Raji (cell line): ENCODE measurements at regions not wholly inside any gene's neighbourhood (a gene's known extent, or its start where the extent isn't known, plus 50 kb on each side); places are given as distances from the start of the nearest gene placed in this dataset.

ENCODE experiments used
- POLR2A ChIP-seq: IDR thresholded peaks from 2 replicates; pipeline ENCODE4 v1.6.1; 2011; ENCODE audit warnings: low read depth, low read length, control low read depth; ENCODE audit not compliant: insufficient read depth

DNA sequence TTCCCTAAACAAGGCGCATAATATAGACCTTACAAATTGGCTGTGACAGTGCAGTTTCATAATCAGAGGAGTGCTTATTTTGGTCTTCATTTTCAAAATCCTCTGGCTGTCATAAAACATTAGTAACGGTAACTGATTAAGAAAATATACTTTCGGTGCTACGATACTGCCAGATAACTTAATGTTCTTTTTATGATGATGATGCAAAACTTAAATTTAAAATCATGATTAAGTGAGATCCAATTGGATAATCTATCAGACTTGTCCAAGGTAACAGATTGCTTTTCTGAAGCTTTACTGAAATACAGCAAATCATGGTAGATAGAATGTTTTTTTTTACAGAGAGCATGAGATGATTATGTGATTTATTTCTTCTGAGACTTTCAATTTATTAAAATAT, 364.2 kb upstream of the CNTN3 start:
- TF ChIP-seq POLR2A, result no peak

DNA sequence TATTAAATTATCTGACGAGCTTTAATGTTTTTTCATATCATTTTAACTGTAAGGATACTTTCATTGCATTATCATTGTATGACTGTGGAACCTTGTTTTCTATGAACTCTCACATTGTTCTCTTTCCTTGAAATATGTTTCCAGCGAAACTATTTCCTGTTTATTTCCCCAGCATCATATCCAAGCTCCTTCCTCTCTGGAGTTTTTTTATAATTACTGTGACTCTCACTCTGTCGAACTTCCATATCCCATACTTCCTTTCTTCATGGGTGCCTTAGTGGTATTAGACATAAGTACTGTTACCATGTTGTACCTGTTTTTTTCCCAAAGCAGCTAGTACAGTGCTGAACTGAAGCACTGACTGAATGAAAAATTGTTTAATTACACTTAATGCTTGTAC, 373.6 kb upstream of the CNTN3 start:
- no peak for TF ChIP-seq POLR2A

DNA sequence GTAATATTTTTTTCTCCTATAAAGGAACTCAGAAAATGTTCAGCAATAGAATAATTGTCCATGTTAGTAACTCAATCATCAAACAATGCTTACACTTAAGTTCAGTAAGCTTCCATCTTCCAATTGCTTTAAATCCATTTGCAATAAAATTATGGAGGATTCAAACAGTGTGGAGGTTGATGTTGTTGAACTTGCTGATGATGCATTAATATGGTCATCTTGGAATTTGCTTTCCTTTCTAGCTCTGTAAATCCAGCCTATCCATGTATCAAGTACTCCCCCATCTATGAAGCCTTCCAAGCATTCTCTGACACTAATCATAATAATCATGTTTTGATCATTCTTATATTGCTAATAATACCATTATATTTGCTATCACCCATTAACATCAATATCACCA, 378.4 kb upstream of the CNTN3 start:
- TF ChIP-seq POLR2A, result no peak

DNA sequence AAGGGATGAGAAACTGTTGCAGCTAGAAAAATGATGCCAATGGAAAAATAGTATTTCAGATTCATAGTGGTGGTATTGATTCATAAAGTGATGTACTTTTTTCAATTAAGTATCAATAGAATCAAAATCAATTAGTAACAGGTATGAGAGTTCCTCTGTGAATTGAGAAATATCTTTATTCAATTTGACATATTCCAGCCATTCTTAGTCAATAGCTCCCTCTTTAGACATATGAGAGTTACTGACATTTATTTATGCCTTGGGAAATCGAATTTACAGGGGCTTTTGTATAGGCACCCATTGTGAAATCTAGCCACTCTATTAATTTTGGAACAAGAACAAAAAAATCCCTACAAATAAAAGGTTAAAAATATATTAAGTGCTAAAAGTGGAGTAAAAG, 386.9 kb upstream of the CNTN3 start:
- TF ChIP-seq POLR2A, result no peak

DNA sequence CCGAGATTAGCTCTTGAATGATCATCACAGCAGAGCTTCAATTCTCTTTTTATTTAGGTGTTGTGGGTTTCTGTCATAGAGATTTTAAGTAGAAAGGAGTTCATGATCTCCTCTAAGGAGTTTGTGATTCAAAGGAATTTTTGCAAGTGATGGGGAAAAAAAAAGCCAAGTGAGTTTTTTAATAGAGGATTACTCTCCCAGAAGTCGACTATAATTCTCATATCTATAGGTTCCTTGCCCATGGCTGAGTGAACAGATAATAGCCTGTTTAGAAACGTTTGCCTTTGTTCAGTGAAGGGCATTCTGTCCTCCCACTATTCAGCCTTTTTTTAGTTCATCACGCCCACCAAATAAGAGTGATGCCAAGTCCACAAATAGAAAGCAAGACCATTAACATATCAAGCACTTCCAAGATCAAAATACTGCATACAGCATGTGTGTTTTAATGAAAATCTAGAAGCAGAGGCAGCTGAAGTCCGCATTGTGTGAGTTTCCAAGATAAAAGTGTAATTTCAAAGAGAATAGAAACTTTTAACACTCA, 398.4 kb upstream of the CNTN3 start:
- no peak for TF ChIP-seq POLR2A

DNA sequence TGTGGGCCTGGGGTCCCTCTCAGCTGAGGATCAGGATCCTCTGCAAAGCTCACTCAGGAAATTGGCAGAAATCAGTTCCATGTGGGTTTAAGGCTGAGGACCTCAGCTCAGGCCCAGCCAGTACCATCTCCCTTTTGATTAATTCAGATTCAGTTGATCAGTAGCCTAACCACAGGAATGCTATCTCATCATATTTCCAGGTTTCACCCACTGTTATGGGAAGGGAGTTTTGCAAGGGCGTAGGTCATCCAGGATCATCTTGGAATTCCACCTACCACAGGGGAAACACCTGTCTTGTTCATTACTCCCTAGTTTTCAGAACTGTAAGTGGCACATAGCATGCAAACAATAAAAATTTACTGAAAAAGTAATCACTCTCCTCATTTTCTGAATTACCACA, 399.5 kb upstream of the CNTN3 start:
- TF ChIP-seq POLR2A, result no peak

DNA sequence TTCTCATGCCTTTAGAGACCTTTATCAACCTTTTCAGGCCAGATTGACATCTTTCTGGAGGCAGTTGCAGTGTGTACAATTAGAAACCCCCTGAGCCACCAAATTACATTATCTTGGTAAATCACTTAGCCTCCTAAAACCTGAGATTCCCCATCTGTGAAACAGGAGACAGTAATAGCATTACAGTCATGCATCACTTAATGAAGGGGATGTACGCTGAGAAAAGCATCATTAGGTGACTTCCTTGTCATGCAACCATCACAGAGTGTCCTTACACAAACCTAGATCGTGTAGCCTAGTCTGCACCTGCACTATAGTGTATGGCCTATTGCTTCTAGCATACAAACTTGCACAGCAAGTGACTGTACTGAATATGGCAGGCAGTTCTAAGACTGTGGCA, 400.8 kb upstream of the CNTN3 start:
- no peak for TF ChIP-seq POLR2A

DNA sequence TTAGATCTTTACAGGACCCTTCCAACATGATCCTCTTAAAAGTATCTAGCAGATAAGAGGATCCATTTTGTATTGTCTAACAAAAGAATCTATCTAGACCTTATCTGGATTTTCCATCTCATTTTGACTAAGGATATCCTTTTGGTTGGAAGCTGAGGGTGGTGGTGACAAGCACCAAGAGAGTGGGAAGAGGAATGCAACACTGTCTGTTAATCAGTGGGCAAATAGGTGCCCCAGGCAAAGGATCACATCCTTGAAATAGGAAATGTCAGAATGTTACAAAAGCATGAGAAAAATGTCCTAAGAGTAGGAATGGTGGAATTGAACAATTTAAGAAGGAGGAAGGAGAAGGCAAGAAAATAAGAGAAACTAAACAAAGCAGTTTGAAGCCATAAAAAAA, 420.7 kb upstream of the CNTN3 start:
- TF ChIP-seq POLR2A, result no peak

DNA sequence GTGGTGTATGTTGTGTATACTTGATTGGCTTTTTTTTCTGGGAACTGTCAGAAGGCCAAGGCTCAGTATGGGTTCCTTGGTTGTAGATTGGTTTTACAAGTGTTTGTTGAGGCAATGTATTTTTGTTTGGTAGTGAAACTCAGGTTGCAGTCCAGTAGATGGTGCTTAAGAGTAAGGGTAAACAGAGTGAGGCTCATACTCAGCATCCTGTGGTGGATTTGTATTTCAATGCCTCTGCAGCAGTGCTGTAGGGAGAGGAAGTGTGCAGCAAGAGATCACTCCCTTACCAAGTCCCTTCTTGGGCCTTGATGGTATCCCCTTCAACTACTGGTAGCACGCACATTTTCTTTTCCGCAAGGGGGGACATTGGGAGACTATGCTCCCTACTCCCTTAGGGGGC, 428.5 kb upstream of the CNTN3 start:
- TF ChIP-seq POLR2A, result no peak

DNA sequence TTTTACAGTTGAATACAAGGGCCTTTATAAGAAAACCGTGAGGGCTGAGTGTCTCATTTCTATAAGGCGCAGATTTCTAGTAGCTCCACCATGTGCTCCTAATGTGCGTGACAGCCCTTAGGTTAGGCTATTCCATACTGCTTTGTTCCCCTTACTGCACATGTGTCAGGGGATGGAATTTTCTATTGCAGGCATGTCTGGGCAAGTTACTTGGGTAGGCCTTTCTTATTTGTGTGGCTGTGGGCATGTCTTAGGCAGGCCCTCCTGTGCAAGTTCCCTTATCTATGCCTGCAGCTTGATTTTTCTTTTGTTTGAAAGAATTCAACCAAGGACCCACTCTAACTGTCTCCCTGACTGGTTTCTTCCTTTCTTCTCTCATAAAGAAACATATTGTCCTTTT, 434.2 kb upstream of the CNTN3 start:
- no peak for TF ChIP-seq POLR2A

DNA sequence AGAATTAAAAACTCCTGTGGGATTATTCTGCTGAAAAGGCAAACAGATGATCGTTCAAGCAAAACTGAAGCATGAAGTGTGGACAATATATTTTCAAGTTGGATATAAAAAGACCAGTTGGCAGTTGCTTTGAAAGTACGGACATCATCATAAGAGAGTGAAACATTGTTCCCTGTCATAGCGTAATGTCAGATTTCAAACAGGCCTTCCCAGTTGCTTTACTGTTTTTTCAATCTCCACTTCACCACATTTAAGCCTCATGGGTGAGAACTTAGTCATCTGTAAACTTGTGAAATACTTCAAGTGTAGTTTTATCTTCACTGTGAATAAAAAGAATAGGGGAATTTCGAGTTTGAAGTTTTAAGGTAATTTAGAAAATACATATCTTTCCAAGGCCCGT, 435.1 kb upstream of the CNTN3 start:
- TF ChIP-seq POLR2A, result no peak

DNA sequence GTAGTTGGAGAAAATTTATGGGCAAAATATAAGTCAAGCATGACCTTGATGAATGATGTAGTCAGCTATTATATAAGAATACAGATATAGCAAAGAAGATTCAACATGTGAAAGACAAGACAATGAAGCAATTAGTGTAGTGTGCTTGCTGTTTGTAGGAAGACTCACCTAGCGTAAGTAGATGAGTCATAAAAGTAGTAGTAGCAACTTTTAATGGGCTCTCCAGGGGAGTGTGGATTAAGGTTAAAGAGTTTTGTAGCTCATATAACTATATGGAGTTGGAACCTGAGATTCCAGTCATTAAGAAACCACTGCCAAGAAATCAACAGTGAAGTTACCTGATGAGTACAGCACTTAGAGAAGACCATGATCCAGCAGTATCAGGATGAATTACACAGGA, 444.7 kb upstream of the CNTN3 start:
- no peak for TF ChIP-seq POLR2A

DNA sequence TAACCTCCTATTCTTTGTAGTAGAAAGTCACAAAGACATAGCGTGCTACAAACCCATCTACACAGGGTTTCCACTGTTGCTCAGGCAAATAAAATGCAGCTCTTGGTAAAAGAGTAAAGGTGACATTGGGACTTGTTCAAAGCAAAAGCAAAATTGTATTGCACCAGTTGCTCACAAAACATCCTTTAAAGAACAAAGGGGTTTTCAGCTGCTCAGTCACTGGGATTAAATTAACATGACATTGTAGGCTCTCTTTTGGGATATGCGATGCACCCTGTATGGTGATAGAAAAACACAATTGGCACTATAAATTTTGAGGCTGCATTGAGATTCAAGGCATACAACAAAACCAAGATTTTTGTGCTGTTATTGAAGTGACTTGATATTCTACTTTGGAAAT, 447.3 kb upstream of the CNTN3 start:
- TF ChIP-seq POLR2A, result no peak

DNA sequence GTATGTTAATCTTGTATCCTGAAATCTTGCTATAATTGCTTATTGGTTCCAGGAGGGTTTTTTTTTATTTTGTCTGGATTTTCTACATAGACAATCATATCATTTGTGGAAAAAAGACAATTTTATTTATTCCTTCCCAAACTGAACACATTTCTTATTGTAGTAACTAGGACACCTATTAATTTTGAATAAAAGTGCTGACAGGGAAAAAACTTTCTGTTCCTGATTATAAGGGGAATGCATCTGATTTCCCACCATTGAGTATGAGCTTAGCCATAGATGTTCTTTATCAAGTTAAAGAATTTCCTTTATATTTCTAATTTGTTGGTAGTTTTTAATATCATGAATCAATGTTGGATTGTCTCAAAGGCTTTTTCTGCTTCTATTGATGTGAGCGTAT, 460.7 kb upstream of the CNTN3 start:
- TF ChIP-seq POLR2A, result no peak

DNA sequence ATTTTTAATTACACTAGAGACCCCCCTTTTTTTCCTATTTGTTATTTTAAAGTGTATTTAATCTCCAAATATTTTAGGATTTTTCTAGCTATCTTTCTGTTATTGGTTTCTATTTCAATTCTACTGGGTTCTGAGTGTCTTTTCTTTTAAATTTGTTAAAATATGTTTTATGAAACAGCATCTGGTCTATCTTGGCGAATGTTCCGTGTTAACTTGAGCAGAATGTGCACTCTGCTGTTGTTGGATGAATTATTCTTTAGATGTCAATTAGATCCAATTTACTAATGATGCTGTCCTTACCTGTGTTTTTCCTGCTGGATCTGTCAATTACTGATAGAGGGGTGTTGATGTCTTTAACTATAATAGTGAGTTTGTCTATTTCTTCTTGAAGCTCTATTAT, 462.0 kb upstream of the CNTN3 start:
- TF ChIP-seq POLR2A, result no peak

DNA sequence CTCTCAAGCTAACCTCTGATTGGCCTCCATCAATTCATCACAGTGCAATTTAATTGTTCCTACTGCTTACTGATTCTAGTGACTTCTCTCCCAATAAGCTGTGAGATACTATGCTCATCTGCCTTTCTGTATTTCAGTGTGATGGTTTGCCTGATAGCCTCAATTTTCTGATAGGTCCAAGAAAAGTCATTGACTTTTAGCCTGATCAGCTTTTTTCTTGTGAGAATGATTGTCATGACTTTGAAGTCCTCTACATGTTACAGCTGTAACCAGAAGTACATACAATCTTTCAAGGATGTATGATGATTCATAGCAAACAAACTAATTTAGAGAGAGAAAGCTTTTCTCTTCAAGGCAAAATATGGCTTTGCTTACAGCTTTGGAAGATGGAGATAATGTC, 463.8 kb upstream of the CNTN3 start:
- no peak for TF ChIP-seq POLR2A

DNA sequence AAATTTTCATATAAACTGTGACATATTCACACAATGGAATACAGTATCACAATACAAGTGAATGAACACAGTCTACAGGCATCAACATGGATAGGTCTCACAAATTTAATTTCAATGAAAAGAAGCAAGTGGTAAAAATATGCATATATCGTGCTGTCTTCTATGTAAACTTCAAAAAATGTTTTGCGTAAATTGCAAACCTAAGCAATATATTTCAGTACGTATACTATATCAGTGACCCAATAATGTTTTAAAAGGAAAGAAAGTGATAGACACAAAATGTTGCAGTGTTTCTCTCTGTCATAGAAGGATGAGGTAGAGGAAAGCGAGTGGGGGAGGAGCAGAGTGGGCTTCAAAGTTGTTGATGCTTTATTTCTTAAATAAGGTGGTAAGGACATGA, 468.4 kb upstream of the CNTN3 start:
- no peak for TF ChIP-seq POLR2A

DNA sequence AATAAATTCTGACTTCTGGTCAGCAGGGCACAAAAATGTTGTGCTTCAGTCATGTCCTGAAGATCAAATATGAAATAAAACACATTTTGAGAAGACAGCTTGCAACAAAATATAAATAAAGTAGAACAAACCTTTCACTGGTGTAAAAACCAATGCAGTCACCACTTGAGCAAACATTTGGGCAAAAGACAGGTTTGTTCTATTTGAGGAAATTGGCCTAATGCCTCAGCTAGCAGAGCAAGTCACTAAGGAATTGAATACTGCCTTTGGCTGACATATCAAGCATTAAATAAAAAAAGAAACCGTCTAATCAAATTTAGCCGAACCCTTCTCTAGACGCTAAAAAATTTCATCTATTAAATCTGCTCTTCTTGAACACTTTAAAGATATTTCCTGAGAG, 475.4 kb upstream of the CNTN3 start:
- no peak for TF ChIP-seq POLR2A

DNA sequence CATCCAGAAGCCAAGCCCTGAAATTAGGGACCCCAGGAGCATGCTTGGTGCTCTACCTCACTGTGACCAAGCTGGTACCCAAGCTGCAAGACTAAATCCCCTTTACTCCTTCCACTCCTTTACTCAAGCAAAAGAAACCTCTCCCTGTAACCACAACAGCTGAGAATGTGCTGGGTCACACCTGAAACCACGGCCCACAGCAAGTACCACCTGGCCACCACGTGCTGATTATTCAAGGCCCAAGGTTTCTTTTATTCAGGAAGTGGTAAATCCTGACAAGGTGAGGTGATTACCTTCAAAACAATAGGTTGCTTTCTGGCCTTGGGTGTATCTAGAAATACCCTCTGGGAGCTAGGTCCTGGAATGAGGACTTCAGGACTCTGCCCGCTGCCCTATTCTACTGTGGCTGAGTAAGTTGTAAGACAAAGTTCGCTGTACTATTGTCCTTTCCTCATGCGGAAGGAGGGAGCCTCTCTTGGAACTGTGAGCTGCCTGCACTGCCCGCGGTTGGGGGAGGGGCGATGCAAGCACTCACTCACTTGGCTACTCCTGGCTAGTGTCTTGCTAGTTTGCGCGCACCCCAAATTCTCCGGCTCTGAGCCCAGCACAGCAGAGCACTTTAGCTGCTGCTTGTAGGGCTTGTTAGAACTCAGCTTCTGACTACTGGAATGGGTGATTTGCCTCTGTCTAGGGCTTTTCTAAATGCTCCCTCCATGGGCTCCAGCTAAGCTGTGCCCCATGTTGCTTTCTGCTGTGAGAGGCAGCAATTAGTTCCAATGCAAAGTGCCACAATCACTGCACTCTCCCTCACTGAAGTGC, 487.1 kb upstream of the CNTN3 start:
- TF ChIP-seq POLR2A, result no peak
